ENCODE measurements at regions not wholly inside any gene's neighbourhood (a gene's known extent, or its start where the extent isn't known, plus 50 kb on each side); places are given as distances from the start of the nearest gene placed in this dataset.

GRCh38 chr9:134547161-134548100 lies 94.2 kb upstream of the COL5A1 start (continued):
- TF ChIP-seq CHD7 (IDR thresholded peaks at IDR 0.05; ENCODE audit: insufficient replicate concordance, low read length) = no peak
- TF ChIP-seq, protein P1, sequence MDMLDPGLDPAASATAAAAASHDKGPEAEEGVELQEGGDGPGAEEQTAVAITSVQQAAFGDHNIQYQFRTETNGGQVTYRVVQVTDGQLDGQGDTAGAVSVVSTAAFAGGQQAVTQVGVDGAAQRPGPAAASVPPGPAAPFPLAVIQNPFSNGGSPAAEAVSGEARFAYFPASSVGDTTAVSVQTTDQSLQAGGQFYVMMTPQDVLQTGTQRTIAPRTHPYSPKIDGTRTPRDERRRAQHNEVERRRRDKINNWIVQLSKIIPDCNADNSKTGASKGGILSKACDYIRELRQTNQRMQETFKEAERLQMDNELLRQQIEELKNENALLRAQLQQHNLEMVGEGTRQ (IDR thresholded peaks at IDR 0.05; ENCODE audit: low read length) = no peak
- no peak for TF ChIP-seq MAFK (IDR thresholded peaks at IDR 0.05; ENCODE audit: low read depth, low read length)
